BJ (cell line): ENCODE measurements at regions not wholly inside any gene's neighbourhood (a gene's known extent, or its start where the extent isn't known, plus 50 kb on each side); places are given as distances from the start of the nearest gene placed in this dataset.
"Not testable (repeated sequence)": the region's sequence is repeated elsewhere in the genome, so short reads cannot be mapped to it uniquely, and the experiment has no call there.

Experiments used
- CTCF ChIA-PET: fragments of 350-600 bp; formaldehyde crosslinking; extraction: SDS; loops from one replicate; lab custom pipeline; 2021; ENCODE audit warnings: antibody characterized with exemption, inconsistent platforms; lab: Yijun Ruan, JAX
- POLR2A ChIA-PET: fragments of 300-600 bp; sonication (Branson Sonifier 250); formaldehyde crosslinking; extraction: SDS; loops from one replicate; lab custom pipeline; 2021; ENCODE audit warnings: antibody characterized with exemption; lab: Charles Lee
- DNase-seq: peaks from one replicate; pipeline ENCODE4 v3.0.0-alpha.2; 2011; ENCODE audit warnings: low read depth
- H3K27me3 ChIP-seq: 2 replicates; pipeline ENCODE4 v1.6.0; 2011; ENCODE audit warnings: low read length; ENCODE audit not compliant: control insufficient read depth, insufficient read depth
- H3K36me3 ChIP-seq: 2 replicates; pipeline ENCODE4 v1.5.1; 2011; ENCODE audit warnings: low read length; ENCODE audit not compliant: control insufficient read depth, insufficient read depth
- H3K4me3 ChIP-seq: 2 replicates; pipeline ENCODE4 v1.5.1; 2011; ENCODE audit warnings: low read depth, mild to moderate bottlenecking, control low read depth, low read length
- TF ChIP-seq, protein P1 (sequence below): IDR thresholded peaks from 2 replicates; pipeline ENCODE4 v1.5.1; 2011; ENCODE audit warnings: low read depth, mild to moderate bottlenecking, control low read depth, inconsistent platforms, low read length, moderate library complexity; ENCODE audit not compliant: insufficient read depth

GRCh38 chr14:82011460-82011859, 477.8 kb upstream of the SEL1L start:
- Histone ChIP-seq H3K36me3 (no peaks in the 10 kb centered on the region), H3K4me3 (no peak overlapping the region), H3K27me3 (no peaks in the 10 kb centered on the region)
- CTCF ChIA-PET: no interaction called here
- POLR2A ChIA-PET: no interaction called here
- TF ChIP-seq, protein P1, sequence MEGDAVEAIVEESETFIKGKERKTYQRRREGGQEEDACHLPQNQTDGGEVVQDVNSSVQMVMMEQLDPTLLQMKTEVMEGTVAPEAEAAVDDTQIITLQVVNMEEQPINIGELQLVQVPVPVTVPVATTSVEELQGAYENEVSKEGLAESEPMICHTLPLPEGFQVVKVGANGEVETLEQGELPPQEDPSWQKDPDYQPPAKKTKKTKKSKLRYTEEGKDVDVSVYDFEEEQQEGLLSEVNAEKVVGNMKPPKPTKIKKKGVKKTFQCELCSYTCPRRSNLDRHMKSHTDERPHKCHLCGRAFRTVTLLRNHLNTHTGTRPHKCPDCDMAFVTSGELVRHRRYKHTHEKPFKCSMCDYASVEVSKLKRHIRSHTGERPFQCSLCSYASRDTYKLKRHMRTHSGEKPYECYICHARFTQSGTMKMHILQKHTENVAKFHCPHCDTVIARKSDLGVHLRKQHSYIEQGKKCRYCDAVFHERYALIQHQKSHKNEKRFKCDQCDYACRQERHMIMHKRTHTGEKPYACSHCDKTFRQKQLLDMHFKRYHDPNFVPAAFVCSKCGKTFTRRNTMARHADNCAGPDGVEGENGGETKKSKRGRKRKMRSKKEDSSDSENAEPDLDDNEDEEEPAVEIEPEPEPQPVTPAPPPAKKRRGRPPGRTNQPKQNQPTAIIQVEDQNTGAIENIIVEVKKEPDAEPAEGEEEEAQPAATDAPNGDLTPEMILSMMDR: no peak
- DNase-seq: no peak

DNA sequence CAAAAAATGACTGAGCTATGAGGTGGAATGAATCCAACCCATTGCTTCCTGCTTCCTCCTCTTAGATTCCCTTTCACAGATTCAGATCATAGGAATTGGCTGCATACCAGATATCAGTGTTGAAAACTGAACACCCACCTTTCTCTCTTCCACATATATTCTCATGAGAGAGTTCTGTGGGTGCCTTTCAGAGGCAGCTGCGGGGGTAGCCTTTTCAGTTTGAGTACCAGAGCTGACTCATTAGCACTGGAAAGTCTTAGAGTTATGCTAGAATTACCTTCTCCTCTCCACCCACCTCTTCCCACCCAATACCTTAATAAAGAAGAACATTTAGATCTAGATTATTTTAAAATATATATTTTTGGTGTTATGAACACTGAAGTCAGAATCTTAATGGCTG, 495.4 kb upstream of the SEL1L start:
- H3K27me3 ChIP-seq: no peaks in the 10 kb centered on the region
- DNase-seq: no peak
- no peaks in the 10 kb centered on the region for H3K36me3 ChIP-seq
- TF ChIP-seq, protein P1: no peak
- ChIA-PET CTCF (no interaction called here), POLR2A (no interaction called here)
- H3K4me3 ChIP-seq: no peak overlapping the region

GRCh38 chr14:82035397-82035796, 501.7 kb upstream of the SEL1L start:
- Histone ChIP-seq H3K4me3 (no peak overlapping the region), H3K36me3 (no peaks in the 10 kb centered on the region), H3K27me3 (no peaks in the 10 kb centered on the region)
- DNase-seq: no peak
- POLR2A ChIA-PET: no interaction called here
- CTCF ChIA-PET: no interaction called here
- TF ChIP-seq, protein P1: no peak

GRCh38 chr14:82038066-82038465, 504.4 kb upstream of the SEL1L start:
- CTCF ChIA-PET: not testable (repeated sequence)

GRCh38 chr14:82045339-82045738, 511.7 kb upstream of the SEL1L start:
- ChIA-PET CTCF (no interaction called here), POLR2A (no interaction called here)
- Histone ChIP-seq H3K36me3 (no peaks in the 10 kb centered on the region), H3K4me3 (no peak overlapping the region), H3K27me3 (no peaks in the 10 kb centered on the region)
- no peak for DNase-seq
- TF ChIP-seq, protein P1: no peak

More at GRCh38 chr14:82038066-82038465, 504.4 kb upstream of the SEL1L start:
- POLR2A ChIA-PET, DNase-seq, H3K27me3 ChIP-seq, H3K4me3 ChIP-seq, H3K36me3 ChIP-seq: not testable (repeated sequence)

DNA sequence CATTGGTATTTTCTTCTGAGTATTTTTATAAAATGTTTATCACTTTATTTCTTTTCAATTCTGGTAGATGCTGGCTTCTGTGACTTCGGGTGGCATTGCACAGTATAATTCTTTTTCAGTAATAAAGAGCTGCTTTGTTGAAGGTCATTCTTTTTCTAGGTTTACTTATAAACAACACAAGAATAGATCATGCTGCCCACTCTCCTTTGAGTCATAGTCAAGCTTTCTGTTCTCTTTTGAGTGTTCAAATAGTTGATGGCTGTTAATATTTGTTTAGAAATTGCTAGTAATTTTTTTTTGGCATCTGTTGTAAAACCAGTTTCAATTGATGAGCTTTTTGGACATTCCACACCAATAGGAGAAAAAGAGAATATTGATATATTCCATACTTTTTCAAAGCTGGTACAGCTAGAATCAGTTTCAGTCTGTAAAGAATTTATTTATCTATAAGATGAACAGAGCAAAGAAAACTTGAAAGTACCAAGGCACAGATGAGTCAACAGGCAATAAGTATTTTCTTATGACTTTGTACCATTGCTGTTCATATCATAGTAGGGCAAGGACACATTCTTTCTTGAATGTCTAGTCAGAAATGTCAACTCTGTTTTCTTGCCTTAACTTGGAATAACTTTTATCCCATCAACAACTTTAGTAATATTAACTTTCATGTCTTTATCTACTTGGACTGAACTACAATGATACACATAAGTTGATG, 513.0 kb upstream of the SEL1L start:
- H3K4me3 ChIP-seq: no peak overlapping the region
- POLR2A ChIA-PET: no interaction called here
- no peaks in the 10 kb centered on the region for H3K27me3 ChIP-seq
- H3K36me3 ChIP-seq: no peaks in the 10 kb centered on the region
- DNase-seq: no peak
- CTCF ChIA-PET: interaction anchor here (0.5 kb wide), 1 partner anchor 588 kb away, joined by 4 read pairs; no protein-coding TSS in a partner anchor
- TF ChIP-seq, protein P1: no peak
